ENCODE measurements at regions not wholly inside any gene's neighbourhood (a gene's known extent, or its start where the extent isn't known, plus 50 kb on each side); places are given as distances from the start of the nearest gene placed in this dataset.

DNA sequence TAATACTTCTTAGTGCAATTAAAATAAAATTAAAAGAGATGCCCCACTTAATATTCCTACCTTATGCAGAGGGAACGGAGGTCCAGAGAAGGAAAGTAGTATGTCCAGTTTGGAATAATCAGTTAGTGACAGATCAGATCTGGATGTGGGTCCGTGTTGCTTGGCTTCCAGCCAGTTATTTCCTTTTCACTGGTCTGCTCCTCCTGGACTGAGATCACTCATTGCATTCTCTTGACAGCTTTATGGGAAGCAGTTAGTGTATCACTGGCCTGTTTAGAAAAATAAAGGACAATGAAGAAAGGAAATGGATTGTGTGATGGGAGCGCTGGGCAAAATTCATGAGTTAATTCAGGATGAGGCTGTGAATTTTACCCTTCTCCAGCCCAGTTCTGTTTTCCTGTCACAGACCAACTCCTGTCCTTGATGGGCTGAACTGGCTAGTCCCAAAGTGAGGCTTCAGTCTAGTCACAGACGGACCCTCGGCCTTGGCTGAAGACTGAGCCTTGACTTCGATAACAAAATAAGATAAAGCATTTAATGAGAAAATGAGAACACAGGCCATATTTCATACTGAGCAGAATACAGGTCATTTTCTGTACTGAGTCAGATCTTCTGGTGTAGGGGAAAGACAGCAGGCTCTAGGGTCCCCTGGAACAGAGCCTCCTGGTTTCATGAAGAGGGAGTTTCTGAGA is 85.2 kb upstream of the TRABD2B start:
- DNase-seq (ENCODE audit: low spot score) = no peak
- CTCF ChIA-PET = interaction anchor here (0.9 to 1.2 kb wide), 2 partner anchors 21 to 327 kb away, joined by 3 to 4 read pairs; no protein-coding TSS in a partner anchor
- Mint-ChIP-seq H3K4me1 (0 out of 2 replicates have a peak, but pooled peaks cover 4% of the 10 kb centered on the region), H3K36me3 (no peaks in the 10 kb centered on the region), H3K27ac (no peak overlapping the region), H3K4me3 (no peak overlapping the region), H3K27me3 (ENCODE audit: low read depth) (peaks cover 46% of the 10 kb centered on the region), H3K9me3 (no peaks in the 10 kb centered on the region)
- no peak for TF ChIP-seq TEAD4 (CRISPR knock-in tag; IDR thresholded peaks at IDR 0.05)
- TF ChIP-seq NFE2L1 (CRISPR knock-in tag; IDR thresholded peaks at IDR 0.05) = no peak
- TF ChIP-seq RORB (CRISPR knock-in tag; IDR thresholded peaks at IDR 0.05) = no peak
- TF ChIP-seq, protein P1, sequence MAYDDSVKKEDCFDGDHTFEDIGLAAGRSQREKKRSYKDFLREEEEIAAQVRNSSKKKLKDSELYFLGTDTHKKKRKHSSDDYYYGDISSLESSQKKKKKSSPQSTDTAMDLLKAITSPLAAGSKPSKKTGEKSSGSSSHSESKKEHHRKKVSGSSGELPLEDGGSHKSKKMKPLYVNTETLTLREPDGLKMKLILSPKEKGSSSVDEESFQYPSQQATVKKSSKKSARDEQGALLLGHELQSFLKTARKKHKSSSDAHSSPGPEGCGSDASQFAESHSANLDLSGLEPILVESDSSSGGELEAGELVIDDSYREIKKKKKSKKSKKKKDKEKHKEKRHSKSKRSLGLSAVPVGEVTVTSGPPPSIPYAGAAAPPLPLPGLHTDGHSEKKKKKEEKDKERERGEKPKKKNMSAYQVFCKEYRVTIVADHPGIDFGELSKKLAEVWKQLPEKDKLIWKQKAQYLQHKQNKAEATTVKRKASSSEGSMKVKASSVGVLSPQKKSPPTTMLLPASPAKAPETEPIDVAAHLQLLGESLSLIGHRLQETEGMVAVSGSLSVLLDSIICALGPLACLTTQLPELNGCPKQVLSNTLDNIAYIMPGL (CRISPR knock-in tag; IDR thresholded peaks at IDR 0.05) = no peak
- TF ChIP-seq NR3C1 (CRISPR knock-in tag; conservative IDR thresholded peaks at IDR 0.05; ENCODE audit: low read depth) = no peak
- no peak for ATAC-seq
- POLR2A ChIA-PET = no interaction called here

DNA sequence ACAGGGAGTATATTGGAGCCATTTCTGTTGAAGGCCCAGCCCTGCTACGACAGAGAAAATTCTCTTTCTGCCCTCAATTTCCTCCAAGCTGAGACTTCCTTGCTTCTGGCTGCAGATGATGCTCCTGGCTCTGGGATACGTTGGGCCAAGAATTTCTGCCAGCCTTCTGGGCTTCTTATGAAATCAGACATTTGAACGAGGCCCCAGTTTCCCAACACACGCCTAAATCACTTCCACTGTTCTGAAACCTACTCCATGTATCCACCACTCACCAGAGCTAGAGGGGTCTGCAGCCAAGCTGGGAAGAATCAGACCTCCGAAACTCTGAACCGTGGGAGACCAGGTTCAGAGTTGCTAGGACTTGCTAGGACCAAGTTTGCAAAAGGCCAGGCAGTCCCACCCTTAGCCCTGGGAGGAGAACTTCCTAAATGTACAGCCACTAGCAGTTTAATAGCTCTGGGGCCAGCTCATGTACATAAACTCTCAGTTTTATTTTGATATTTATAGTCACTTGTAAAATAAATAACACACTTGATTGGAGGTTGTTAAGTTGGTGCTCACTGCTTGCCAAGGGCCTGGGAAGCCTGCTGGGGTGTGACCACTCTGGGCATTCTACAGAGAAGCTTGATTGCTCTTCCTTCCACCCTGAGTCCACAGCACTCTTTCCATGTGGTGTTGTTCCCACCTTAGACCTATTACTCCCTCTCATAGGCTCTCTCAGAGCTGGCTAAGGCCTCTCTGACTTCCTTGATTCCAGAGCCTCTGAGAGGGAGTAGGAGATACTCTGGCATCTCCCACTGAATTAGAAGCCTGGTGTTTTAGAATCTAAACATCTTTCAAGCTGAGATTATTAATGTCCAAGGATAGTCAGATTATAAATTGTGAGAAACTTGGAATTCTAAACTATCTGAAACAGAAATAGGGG is 83.4 kb upstream of the TRABD2B start:
- Mint-ChIP-seq H3K36me3 (no peaks in the 10 kb centered on the region), H3K4me3 (no peak overlapping the region), H3K27me3 (ENCODE audit: low read depth) (peaks cover 56% of the 10 kb centered on the region), H3K9me3 (no peaks in the 10 kb centered on the region), H3K4me1 (no peaks in the 10 kb centered on the region), H3K27ac (no peak overlapping the region)
- ATAC-seq (no peak), DNase-seq (ENCODE audit: low spot score) (no peak)
- POLR2A ChIA-PET = no interaction called here
- CTCF ChIA-PET = interaction anchor here (1.2 kb wide), 1 partner anchor 326 kb away, joined by 3 read pairs; no protein-coding TSS in a partner anchor
- TF ChIP-seq, protein P2, sequence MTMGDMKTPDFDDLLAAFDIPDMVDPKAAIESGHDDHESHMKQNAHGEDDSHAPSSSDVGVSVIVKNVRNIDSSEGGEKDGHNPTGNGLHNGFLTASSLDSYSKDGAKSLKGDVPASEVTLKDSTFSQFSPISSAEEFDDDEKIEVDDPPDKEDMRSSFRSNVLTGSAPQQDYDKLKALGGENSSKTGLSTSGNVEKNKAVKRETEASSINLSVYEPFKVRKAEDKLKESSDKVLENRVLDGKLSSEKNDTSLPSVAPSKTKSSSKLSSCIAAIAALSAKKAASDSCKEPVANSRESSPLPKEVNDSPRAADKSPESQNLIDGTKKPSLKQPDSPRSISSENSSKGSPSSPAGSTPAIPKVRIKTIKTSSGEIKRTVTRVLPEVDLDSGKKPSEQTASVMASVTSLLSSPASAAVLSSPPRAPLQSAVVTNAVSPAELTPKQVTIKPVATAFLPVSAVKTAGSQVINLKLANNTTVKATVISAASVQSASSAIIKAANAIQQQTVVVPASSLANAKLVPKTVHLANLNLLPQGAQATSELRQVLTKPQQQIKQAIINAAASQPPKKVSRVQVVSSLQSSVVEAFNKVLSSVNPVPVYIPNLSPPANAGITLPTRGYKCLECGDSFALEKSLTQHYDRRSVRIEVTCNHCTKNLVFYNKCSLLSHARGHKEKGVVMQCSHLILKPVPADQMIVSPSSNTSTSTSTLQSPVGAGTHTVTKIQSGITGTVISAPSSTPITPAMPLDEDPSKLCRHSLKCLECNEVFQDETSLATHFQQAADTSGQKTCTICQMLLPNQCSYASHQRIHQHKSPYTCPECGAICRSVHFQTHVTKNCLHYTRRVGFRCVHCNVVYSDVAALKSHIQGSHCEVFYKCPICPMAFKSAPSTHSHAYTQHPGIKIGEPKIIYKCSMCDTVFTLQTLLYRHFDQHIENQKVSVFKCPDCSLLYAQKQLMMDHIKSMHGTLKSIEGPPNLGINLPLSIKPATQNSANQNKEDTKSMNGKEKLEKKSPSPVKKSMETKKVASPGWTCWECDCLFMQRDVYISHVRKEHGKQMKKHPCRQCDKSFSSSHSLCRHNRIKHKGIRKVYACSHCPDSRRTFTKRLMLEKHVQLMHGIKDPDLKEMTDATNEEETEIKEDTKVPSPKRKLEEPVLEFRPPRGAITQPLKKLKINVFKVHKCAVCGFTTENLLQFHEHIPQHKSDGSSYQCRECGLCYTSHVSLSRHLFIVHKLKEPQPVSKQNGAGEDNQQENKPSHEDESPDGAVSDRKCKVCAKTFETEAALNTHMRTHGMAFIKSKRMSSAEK (CRISPR knock-in tag; IDR thresholded peaks at IDR 0.05; ENCODE audit: borderline replicate concordance) = no peak
- TF ChIP-seq ETV6 (CRISPR knock-in tag; IDR thresholded peaks at IDR 0.05) (no peak), PRRX2 (CRISPR knock-in tag; IDR thresholded peaks at IDR 0.05) (no peak), SP1 (CRISPR knock-in tag; conservative IDR thresholded peaks at IDR 0.05) (no peak), JUN (CRISPR knock-in tag; IDR thresholded peaks at IDR 0.05) (no peak), ELF4 (CRISPR knock-in tag; IDR thresholded peaks at IDR 0.05; ENCODE audit: low read depth) (no peak), NFATC4 (CRISPR knock-in tag; IDR thresholded peaks at IDR 0.05) (no peak), NR2C2 (CRISPR knock-in tag; IDR thresholded peaks at IDR 0.05) (no peak), ZNF317 (CRISPR knock-in tag; IDR thresholded peaks at IDR 0.05; ENCODE audit: borderline replicate concordance, low read depth) (no peak), ZNF416 (CRISPR knock-in tag; IDR thresholded peaks at IDR 0.05) (no peak), NFYB (CRISPR knock-in tag; conservative IDR thresholded peaks at IDR 0.05; ENCODE audit: low read depth) (no peak), ZNF138 (CRISPR knock-in tag; conservative IDR thresholded peaks at IDR 0.05) (no peak), GRHL2 (CRISPR knock-in tag; IDR thresholded peaks at IDR 0.05; ENCODE audit: insufficient replicate concordance, severe bottlenecking) (no peak), ATF1 (CRISPR knock-in tag; IDR thresholded peaks at IDR 0.05) (no peak)
- TF ChIP-seq, protein P3, sequence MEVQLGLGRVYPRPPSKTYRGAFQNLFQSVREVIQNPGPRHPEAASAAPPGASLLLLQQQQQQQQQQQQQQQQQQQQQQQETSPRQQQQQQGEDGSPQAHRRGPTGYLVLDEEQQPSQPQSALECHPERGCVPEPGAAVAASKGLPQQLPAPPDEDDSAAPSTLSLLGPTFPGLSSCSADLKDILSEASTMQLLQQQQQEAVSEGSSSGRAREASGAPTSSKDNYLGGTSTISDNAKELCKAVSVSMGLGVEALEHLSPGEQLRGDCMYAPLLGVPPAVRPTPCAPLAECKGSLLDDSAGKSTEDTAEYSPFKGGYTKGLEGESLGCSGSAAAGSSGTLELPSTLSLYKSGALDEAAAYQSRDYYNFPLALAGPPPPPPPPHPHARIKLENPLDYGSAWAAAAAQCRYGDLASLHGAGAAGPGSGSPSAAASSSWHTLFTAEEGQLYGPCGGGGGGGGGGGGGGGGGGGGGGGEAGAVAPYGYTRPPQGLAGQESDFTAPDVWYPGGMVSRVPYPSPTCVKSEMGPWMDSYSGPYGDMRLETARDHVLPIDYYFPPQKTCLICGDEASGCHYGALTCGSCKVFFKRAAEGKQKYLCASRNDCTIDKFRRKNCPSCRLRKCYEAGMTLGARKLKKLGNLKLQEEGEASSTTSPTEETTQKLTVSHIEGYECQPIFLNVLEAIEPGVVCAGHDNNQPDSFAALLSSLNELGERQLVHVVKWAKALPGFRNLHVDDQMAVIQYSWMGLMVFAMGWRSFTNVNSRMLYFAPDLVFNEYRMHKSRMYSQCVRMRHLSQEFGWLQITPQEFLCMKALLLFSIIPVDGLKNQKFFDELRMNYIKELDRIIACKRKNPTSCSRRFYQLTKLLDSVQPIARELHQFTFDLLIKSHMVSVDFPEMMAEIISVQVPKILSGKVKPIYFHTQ (CRISPR knock-in tag; IDR thresholded peaks at IDR 0.05) = no peak
- TF ChIP-seq, protein P4, sequence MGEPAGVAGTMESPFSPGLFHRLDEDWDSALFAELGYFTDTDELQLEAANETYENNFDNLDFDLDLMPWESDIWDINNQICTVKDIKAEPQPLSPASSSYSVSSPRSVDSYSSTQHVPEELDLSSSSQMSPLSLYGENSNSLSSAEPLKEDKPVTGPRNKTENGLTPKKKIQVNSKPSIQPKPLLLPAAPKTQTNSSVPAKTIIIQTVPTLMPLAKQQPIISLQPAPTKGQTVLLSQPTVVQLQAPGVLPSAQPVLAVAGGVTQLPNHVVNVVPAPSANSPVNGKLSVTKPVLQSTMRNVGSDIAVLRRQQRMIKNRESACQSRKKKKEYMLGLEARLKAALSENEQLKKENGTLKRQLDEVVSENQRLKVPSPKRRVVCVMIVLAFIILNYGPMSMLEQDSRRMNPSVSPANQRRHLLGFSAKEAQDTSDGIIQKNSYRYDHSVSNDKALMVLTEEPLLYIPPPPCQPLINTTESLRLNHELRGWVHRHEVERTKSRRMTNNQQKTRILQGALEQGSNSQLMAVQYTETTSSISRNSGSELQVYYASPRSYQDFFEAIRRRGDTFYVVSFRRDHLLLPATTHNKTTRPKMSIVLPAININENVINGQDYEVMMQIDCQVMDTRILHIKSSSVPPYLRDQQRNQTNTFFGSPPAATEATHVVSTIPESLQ (CRISPR knock-in tag; IDR thresholded peaks at IDR 0.05) = no peak
- TF ChIP-seq, protein P5, sequence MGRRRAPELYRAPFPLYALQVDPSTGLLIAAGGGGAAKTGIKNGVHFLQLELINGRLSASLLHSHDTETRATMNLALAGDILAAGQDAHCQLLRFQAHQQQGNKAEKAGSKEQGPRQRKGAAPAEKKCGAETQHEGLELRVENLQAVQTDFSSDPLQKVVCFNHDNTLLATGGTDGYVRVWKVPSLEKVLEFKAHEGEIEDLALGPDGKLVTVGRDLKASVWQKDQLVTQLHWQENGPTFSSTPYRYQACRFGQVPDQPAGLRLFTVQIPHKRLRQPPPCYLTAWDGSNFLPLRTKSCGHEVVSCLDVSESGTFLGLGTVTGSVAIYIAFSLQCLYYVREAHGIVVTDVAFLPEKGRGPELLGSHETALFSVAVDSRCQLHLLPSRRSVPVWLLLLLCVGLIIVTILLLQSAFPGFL (CRISPR knock-in tag; IDR thresholded peaks at IDR 0.05; ENCODE audit: borderline replicate concordance) = no peak
